AML-193 (cell line): ENCODE measurements at regions not wholly inside any gene's neighbourhood (a gene's known extent, or its start where the extent isn't known, plus 50 kb on each side); places are given as distances from the start of the nearest gene placed in this dataset.
"Not testable (repeated sequence)": the region's sequence is repeated elsewhere in the genome, so short reads cannot be mapped to it uniquely, and the experiment has no call there.

Experiments used
- DNase-seq, 2 experiments: peaks; one replicate each; lab custom pipeline; 2025; lab: John Stamatoyannopoulos, UW

DNA sequence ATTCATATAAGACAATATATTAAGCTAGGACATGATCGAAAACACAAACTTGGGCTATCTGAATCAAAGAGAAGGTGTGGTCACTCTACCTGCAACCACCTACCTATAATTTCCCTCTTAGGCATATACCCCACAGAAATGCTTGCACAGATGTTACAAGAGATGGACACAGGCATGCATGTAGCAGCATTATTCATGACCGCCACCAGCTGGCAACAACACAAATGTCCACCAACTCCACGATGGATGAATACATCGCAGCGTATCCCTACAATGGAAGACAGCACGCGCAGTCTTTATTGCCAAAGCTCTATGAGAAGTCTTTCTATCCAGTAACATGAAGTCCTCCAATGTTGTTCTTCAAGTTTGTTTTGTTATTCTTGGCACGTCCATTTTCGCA is 90.8 kb downstream of the ARL4C start:
- no peak for DNase-seq

DNA sequence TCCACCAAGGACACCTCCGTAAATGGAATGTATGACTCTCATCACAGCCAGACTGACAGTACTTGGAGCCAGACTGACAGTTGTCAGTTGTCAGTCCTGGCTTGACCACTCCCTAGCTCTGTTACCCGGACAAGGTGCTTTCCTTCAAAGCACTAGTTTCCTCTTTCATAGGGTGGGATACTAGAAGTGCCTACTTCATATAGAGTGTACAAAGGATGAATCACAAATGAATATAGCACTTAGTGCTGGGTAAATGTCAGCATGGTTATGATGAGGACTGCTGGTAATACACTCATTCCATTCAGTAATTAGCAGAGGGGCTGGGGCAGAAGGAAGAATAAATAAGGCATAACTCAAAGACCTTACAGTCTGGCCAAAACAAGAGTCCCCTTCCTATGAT is 91.4 kb downstream of the ARL4C start:
- DNase-seq, result no peak

DNA sequence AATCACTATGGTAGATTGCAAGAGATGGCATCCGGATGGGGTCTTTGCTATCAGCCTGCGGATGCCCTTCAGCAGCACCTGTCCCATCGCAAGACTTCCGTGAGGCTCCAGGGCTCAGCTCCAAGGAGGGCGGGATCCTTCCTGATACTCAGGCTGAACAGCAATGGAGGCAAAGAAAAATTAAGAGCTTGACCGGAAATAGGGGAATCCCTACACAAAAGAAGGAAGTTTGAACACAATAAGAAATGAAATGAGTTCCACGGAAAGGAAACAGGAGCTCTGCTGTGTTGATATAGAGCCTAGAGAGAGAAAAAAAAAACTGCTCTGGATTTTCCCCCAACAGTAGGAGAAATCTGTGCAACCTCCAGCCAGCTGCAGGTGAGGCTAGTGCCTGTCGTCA is 91.9 kb downstream of the ARL4C start:
- DNase-seq, result no peak

DNA sequence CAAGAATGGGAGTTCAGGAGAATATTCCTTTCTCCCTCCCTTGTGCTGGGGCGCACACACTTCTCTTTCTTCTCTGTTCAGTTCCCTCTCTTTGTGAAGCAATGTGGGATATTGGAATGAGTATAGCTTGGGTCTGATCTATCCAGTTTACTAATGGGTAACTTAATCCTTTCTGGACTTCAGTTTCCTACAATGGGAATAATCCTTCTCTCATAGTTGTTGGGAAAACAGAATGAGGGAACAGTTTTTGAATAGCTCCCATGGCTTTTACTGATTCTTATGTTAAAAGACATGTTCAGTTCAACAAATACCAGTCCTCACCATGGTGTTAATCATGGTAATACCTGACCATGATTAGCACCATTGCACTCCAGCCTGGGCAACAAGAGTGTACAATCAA is 93.1 kb downstream of the ARL4C start:
- no peak for DNase-seq

GRCh38 chr2:234403074-234403473 is 93.8 kb downstream of the ARL4C start:
- DNase-seq, result no peak

- DNase-seq, result no peak
Measured at GRCh38 chr2:234401426-234401825, 95.5 kb downstream of the ARL4C start.

DNA sequence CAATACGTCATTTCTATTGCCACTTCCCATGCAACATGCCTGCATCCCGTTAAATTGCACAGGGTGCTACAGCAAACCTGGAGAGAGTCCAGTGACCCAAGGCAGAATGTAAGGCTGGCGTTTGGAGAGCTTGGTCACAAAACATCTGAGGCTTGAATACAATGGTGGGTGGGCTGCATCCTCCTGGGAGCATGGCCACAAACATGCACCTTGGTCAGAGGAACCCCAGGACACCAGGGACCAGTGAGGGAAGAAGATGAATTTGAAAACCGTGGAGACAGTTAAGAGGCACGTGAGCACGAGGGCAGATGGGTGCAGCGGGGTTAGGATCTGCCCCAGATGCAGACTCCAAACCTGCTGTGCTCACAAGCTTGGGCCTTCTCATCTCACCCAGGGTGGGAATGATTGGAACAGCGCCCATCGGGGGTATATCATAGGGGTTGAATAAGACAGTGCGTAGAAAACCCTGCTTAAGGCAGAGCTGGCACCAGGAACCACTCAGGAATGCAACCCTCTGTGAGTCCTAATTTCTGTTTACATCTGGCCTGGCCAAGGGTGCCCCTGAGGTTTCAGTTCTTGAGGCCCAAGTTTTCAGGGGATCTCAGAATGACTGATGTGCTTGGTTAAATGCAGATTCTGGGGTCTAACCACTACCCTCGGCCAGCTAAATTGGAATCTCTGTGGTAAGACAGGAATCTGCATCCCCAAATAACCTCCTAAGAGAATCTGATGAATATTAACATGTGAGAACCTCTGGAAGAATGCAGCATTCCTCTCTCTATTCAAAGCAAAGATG is 97.2 kb downstream of the ARL4C start:
- no peak for DNase-seq

DNA sequence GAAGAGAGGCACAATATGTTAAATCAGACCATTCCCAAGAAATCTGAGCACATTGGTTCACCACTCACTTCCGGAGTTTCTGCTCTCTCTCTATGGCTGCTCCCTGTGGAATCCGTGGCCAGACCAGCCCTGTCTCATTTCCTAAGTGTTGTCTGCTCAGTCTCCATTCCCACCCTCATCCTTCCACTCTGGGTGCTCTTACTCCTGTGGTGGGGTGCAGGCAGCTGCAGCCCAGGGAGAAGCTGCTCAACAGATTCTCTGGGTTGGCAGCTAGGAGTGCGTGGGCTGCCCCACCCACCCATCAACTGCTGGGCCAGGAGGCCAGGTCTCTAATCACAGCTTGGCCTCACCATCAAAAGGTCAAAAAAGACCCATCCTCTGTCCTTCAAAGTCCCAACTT is 98.3 kb downstream of the ARL4C start:
- DNase-seq, result no peak

- no peak for DNase-seq
Measured at GRCh38 chr2:234395891-234396420, 100.9 kb downstream of the ARL4C start.

GRCh38 chr2:234394450-234394849 is 102.4 kb downstream of the ARL4C start:
- no peak for DNase-seq

- no peak for DNase-seq
Measured at GRCh38 chr2:234393354-234393753, 103.5 kb downstream of the ARL4C start.

GRCh38 chr2:234392041-234392615 is 104.8 kb downstream of the ARL4C start:
- no peak for DNase-seq

DNA sequence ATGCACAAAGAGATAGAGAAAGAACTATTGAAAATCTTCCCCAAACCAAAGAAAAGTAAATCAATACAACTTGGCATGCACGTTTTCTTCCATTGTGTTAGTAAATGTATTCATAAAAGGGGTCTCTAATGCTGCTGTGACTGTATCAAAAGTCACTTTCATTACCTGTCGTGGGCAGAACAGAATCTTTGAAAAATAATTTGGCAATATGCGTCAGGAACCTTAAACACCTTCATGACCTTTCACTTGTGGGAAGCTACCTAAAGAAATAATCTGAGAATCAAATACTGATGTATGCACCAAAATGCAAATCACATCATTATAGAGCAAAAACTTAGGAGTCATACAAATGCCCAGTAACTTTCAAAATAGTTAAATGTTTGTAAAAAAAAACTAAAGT is 105.3 kb downstream of the ARL4C start:
- DNase-seq, result no peak

DNA sequence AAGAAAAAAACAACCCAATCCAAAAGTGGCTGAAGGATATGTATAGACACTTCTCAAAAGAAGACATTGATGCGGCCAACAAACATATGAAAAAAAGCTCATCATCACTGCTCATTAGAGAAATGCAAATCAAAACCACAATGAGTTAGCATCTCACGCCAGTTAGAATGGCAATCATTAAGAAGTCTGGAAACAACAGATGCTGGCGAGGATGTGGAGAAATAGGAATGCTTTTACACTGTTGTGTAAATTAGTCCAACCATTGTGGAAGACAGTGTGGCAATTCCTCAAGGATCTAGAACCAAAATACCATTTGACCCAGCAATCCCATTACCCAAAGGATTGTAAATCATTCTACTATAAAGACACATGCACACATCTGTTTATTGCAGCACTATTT is 107.2 kb downstream of the ARL4C start:
- DNase-seq, result not testable (repeated sequence)

DNA sequence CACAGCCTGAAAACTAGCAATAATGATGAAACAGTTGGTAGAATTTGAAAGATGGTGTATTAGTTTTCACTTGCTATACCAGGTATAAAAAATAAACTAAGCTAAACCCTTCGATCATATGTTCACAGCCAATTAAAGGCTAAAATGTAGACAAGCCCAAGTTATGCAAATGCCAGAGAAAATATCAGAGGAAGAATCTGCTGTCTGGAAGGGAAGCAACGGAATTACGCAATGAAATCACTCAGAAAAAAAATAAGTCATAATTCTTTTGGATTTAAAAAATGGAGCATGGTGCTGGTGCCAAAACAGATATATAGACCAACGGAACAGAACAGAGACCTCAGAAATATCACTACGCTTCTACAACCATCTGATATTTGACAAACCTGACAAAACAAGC is 108.3 kb downstream of the ARL4C start:
- DNase-seq, result no peak

GRCh38 chr2:234386971-234387370 is 109.9 kb downstream of the ARL4C start:
- DNase-seq, result no peak

- DNase-seq, result no peak
Measured at GRCh38 chr2:234382131-234382530, 114.8 kb downstream of the ARL4C start.

GRCh38 chr2:234378958-234379357 is 117.9 kb downstream of the ARL4C start:
- DNase-seq, result not testable (repeated sequence)

GRCh38 chr2:234378440-234378839 is 118.4 kb downstream of the ARL4C start:
- no peak for DNase-seq

DNA sequence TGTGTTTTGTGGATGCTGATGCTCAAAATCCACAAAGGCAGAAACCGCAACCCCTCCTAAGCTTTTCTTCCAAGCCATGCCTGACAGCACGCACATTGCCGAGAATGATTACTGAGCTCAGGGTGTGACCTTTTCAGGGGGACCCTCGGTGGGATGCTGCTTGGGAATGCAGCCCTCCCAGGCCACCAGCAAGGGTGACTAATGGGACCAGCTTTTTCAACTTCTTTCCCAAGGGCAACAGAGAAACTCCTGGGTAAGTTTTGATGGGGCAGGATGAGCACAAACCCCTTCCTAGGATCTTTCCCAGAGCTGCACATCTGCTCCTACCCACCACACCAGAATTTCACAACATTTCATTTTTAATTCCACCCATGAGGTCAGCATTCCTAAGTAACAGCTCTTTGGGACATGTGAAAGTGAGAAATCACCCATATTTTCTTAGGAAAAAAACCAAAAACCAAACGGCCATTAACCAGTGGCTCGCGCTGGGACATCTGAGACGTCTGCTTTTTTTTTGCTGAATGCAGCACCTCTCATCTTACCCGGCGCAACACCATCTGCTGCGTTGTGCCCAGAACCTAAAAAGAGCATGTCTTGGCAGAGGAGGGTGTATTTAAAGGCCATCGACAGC is 119.0 kb downstream of the ARL4C start:
- no peak for DNase-seq

DNA sequence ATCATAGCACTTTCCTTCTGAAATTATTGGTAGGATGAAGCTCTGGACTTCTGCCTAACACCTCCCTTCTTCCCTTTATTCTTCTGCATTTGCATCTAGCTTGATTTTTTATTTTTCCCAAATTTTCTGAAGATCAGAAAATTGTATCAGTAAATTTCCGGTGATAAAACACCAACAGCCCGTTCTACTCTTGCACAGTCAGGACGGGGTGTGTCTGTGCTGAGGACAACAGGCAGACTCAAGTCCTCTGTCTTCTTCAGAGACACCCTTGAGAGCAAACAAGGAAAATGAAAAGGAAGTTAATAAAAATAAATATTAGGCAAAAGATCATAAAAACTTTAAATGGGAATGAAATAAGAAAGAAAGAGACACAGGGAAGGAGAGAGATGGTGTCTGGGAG is 120.7 kb downstream of the ARL4C start:
- no peak for DNase-seq

DNA sequence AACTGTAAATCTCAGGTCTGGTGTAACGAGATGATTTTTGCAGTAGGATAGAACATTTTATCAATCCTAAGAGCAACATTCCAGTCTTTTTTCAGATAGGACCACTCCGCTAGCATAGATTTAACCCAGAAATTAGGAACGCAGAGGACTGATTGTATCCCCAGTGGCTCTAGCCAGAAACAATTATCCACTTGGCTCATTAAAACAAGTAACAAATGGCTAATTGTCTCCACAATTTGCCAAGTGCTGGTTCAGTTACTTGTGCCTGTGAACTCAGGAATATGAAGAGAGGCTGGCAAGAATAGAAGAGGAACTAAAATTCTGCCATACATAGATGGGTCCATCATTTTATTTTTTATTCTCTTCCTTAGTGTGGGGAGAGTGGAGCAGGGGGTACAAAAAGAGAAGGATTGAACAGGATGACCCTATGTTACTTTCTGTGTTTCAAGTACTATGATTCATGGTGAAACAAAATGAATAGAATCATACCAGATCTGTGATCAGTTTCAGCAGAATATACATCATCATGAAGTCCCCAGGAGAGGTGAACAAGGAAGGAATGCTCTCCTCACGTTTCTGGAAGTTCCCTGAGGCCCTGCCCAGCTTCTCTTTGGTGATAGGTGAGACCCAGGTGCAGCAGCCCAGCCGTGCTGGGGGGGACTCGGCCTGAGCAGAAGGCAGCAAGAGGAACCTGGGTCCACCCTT is 121.6 kb downstream of the ARL4C start:
- DNase-seq, result no peak

GRCh38 chr2:234374736-234375135 is 122.1 kb downstream of the ARL4C start:
- no peak for DNase-seq
